ENCODE measurements at regions not wholly inside any gene's neighbourhood (a gene's known extent, or its start where the extent isn't known, plus 50 kb on each side); places are given as distances from the start of the nearest gene placed in this dataset.
A peak's percentile ranks its signal among the peaks of the same experiment; 100 is the strongest.

DNA sequence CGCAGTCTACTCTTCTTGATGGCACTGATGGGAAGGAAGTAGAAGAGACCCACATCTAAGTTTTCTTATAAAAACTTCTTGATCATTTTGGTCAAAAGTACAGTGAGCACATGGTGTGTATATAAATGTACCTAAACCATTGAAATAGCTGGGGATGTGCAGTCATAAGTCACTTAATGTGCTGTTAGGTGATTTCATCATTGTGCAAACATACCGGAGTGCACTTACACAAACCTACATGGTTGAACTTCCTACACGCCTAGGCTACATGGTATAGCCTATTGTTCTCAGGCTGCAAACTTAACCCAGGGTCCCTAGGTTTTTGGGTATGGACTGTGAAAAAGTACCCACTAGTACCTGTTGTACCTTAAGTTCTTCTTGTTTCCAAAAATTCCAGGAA is 123.3 kb upstream of the ZNF438 start:
- Histone ChIP-seq H3K9me2 (ENCODE audit: insufficient read depth) (no peaks in the 10 kb centered on the region), H3K9me3 (ENCODE audit: insufficient read depth, low read depth) (no peaks in the 10 kb centered on the region), H3F3A (ENCODE audit: insufficient read depth, low read depth) (no peaks in the 10 kb centered on the region), H4K20me1 (ENCODE audit: insufficient read depth) (no peaks in the 10 kb centered on the region), H3K4me3 (no peak overlapping the region), H3K27ac (no peak overlapping the region), H2AFZ (no peak overlapping the region), H3K36me3 (ENCODE audit: low read depth) (no peaks in the 10 kb centered on the region), H3K79me2 (ENCODE audit: low read depth) (no peaks in the 10 kb centered on the region), H3K4me2 (no peak overlapping the region), H3K4me1 (replicated peaks; ENCODE audit: insufficient read depth) (no peaks in the 10 kb centered on the region), H3K27me3 (ENCODE audit: insufficient read depth, low read depth) (no peaks in the 10 kb centered on the region)
- intact Hi-C loops (cut with micrococcal nuclease; ENCODE audit: unreplicated experiment): no loop called here
- ChIA-PET POLR2A (ENCODE audit: unreplicated experiment) (no interaction called here), CTCF (no interaction called here)
- BruUV-seq (replicated peaks): no TSS peak
- no peak for TF ChIP-seq EZH2 (IDR thresholded peaks at IDR 0.05; ENCODE audit: low read depth)
- TF ChIP-seq, protein P1, sequence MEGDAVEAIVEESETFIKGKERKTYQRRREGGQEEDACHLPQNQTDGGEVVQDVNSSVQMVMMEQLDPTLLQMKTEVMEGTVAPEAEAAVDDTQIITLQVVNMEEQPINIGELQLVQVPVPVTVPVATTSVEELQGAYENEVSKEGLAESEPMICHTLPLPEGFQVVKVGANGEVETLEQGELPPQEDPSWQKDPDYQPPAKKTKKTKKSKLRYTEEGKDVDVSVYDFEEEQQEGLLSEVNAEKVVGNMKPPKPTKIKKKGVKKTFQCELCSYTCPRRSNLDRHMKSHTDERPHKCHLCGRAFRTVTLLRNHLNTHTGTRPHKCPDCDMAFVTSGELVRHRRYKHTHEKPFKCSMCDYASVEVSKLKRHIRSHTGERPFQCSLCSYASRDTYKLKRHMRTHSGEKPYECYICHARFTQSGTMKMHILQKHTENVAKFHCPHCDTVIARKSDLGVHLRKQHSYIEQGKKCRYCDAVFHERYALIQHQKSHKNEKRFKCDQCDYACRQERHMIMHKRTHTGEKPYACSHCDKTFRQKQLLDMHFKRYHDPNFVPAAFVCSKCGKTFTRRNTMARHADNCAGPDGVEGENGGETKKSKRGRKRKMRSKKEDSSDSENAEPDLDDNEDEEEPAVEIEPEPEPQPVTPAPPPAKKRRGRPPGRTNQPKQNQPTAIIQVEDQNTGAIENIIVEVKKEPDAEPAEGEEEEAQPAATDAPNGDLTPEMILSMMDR (conservative IDR thresholded peaks at IDR 0.05): no peak
- DNase-seq: no peak

DNA sequence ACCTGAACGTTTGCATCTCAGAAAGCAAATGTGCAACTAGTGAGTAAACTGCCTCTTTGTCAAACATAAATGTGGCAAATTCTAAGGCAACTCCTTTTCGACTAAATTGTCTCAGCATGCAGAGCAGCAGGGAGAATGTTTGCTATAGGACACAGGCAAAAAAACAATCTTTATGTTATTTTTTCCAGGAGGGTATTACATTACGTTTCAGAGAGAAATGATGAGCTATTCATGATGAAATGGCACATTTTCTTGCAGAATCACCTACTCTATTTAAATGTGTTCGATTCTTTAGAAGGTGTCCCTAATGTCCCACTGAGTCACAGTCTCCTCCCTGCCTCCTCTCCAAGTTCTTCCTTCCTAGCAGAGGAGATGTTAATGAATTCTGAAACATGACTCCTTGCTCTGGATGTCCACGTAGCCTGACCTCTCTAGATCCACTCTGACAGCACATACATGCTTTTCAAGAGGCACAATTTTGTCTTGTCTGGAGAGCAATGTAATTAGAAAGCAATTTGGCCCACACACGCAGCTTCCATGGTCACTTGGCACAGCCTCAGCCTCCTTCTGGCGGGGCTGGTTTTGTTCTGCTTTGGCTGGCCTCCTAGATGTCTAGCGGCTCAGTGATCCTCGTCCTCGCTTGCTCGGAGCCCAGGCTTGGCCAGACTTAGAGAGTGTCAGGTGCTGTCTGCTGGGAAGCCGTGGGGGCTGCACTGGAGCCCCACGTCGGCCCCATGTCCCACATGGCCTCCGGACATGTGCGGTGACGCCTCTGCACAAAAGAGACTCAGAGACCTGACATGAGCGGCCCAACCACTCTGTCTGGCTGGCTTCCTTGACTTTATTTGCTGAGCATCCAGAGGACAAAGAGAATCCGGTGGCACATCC is 125.7 kb upstream of the ZNF438 start:
- TF ChIP-seq, protein P1 (conservative IDR thresholded peaks at IDR 0.05): no peak
- no peak for TF ChIP-seq EZH2 (IDR thresholded peaks at IDR 0.05; ENCODE audit: low read depth)
- no peaks in the 10 kb centered on the region for H3K27me3 ChIP-seq (ENCODE audit: insufficient read depth, low read depth)
- 0 out of 2 replicates have a peak overlapping the region, but pooled peaks have one; percentile 11 for H2AFZ ChIP-seq
- H3K9me3 ChIP-seq (ENCODE audit: insufficient read depth, low read depth): no peaks in the 10 kb centered on the region
- H4K20me1 ChIP-seq (ENCODE audit: insufficient read depth): no peaks in the 10 kb centered on the region
- intact Hi-C loops (cut with micrococcal nuclease; ENCODE audit: unreplicated experiment): no loop called here
- DNase-seq: no peak
- BruUV-seq (replicated peaks): no TSS peak
- H3K27ac ChIP-seq: no peak overlapping the region
- H3K36me3 ChIP-seq (ENCODE audit: low read depth): no peaks in the 10 kb centered on the region
- H3K9me2 ChIP-seq (ENCODE audit: insufficient read depth): no peaks in the 10 kb centered on the region
- POLR2A ChIA-PET (ENCODE audit: unreplicated experiment): no interaction called here
- CTCF ChIA-PET: no interaction called here
- no peak overlapping the region for H3K4me3 ChIP-seq
- H3K79me2 ChIP-seq (ENCODE audit: low read depth): no peaks in the 10 kb centered on the region
- no peaks in the 10 kb centered on the region for H3F3A ChIP-seq (ENCODE audit: insufficient read depth, low read depth)
- no peak overlapping the region for H3K4me2 ChIP-seq
- no peaks in the 10 kb centered on the region for H3K4me1 ChIP-seq (replicated peaks; ENCODE audit: insufficient read depth)

DNA sequence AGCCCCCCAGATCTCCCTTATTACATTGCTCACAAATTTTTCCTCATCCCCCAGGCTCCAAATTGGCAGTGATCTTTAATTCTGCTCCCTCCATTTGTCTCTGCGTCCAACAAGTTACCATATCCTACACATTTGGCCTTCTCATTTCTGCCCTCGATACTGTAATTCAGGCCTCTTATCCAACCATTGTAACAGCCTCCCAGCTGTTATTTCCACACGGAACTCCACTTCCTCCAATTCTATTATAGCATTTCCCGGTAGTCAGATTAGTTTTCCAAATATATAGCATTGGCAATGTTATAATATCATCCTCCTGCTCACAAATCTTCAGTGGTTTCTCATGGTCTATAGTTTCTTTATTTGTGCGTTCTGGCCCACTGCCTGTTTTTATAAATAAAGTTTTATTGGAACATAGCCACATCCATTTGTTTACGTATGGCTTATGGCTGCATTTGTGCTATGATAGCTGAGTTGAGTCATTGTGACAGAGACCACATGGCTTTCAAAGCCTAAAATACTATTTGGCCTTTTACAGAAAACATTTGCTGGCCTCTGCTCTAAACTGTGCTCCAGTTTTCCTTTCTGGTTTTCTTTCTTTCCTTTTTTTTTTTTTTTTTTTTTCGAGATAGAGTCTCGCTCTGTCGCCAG is 126.5 kb upstream of the ZNF438 start:
- H3F3A ChIP-seq (ENCODE audit: insufficient read depth, low read depth): no peaks in the 10 kb centered on the region
- POLR2A ChIA-PET (ENCODE audit: unreplicated experiment): no interaction called here
- no peaks in the 10 kb centered on the region for H4K20me1 ChIP-seq (ENCODE audit: insufficient read depth)
- H3K4me3 ChIP-seq: no peak overlapping the region
- no peaks in the 10 kb centered on the region for H3K27me3 ChIP-seq (ENCODE audit: insufficient read depth, low read depth)
- no peak overlapping the region for H3K4me2 ChIP-seq
- H3K27ac ChIP-seq: no peak overlapping the region
- no peak overlapping the region for H2AFZ ChIP-seq
- CTCF ChIA-PET: no interaction called here
- no peaks in the 10 kb centered on the region for H3K4me1 ChIP-seq (replicated peaks; ENCODE audit: insufficient read depth)
- H3K9me2 ChIP-seq (ENCODE audit: insufficient read depth): no peaks in the 10 kb centered on the region
- no peaks in the 10 kb centered on the region for H3K9me3 ChIP-seq (ENCODE audit: insufficient read depth, low read depth)
- no peak for DNase-seq
- no TSS peak for BruUV-seq (replicated peaks)
- intact Hi-C loops (cut with micrococcal nuclease; ENCODE audit: unreplicated experiment): no loop called here
- TF ChIP-seq, protein P1 (conservative IDR thresholded peaks at IDR 0.05): no peak
- TF ChIP-seq EZH2 (IDR thresholded peaks at IDR 0.05; ENCODE audit: low read depth): no peak
- H3K79me2 ChIP-seq (ENCODE audit: low read depth): no peaks in the 10 kb centered on the region
- H3K36me3 ChIP-seq (ENCODE audit: low read depth): no peaks in the 10 kb centered on the region

Measured in PC-9 (cell line).